ENCODE measurements at regions not wholly inside any gene's neighbourhood (a gene's known extent, or its start where the extent isn't known, plus 50 kb on each side); places are given as distances from the start of the nearest gene placed in this dataset.
"Not testable (repeated sequence)": the region's sequence is repeated elsewhere in the genome, so short reads cannot be mapped to it uniquely, and the experiment has no call there.

DNA sequence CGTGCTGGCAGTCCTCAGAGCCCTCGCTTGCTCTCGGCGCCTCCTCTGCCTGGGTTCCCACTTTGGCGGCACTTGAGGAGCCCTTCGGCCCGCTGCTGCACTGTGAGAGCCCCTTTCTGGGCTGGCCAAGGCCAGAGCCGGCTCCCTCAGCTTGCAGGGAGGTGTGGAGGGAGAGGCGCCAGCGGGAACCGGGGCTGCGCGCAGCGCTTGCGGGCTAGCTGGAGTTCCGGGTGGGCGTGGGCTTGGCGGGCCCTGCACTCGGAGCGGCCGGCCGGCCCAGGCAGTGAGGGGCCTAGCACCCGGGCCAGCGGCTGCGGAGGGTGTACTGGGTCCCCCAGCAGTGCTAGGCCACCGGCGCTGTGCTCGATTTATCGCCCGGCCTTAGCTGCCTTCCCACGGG lies 124.1 kb upstream of the NT5E start:
- not testable (repeated sequence) for TF ChIP-seq CTCF (IDR thresholded peaks at IDR 0.05; ENCODE audit: low read depth, low read length, missing input control); REST (IDR thresholded peaks at IDR 0.05); GABPA (IDR thresholded peaks at IDR 0.05 in 1 of 2, conservative IDR thresholded peaks at IDR 0.05 in 1 of 2)
